Endothelial cell of umbilical vein (primary cell): ENCODE measurements at regions not wholly inside any gene's neighbourhood (a gene's known extent, or its start where the extent isn't known, plus 50 kb on each side); places are given as distances from the start of the nearest gene placed in this dataset.

Source experiments
- BruUV-seq: library from RNA; stranded (reverse); fragments of 400-500 nt; replicated peaks from 2 replicates; lab custom pipeline; 2021; lab: Mats Ljungman, UMichigan
- CTCF ChIA-PET: fragments of 300-600, 350-600 bp; sonication (Branson Sonifier 250); formaldehyde crosslinking; loops from one replicate; lab custom pipeline; 2021; ENCODE audit warnings: antibody characterized with exemption, inconsistent platforms; lab: Charles Lee
- POLR2A ChIA-PET: fragments of 300-600, 350-600 bp; sonication (Branson Sonifier 250); formaldehyde crosslinking; loops from one replicate; lab custom pipeline; 2021; ENCODE audit warnings: antibody characterized with exemption, inconsistent platforms; lab: Charles Lee
- DNase-seq: peaks from one replicate; pipeline ENCODE4 v3.0.0-alpha.2; 2011; ENCODE audit warnings: low read depth, low spot score
- FAIRE-seq: peaks from 2 replicates; lab custom pipeline; 2011; peaks lifted over from hg19 to GRCh38; lab: Jason Lieb, UNC
- H2AFZ ChIP-seq: 2 replicates; pipeline ENCODE4 v1.6.0; 2012; ENCODE audit warnings: low read depth, low read length, control low read depth, inconsistent platforms
- H3K27ac ChIP-seq: 2 replicates; pipeline ENCODE4 v1.5.1; 2011; ENCODE audit warnings: low read depth, mild to moderate bottlenecking, control low read depth, low read length, moderate library complexity; ENCODE audit not compliant: insufficient read depth
- H3K27me3 ChIP-seq, 2 experiments: 2 replicates each; pipeline versions ENCODE4 v1.6.0 to v1.6.1; 2011; ENCODE audit warnings: low read length in 2 of 2, mixed read lengths in 1 of 2; ENCODE audit not compliant: control insufficient read depth in 2 of 2, insufficient read depth in 2 of 2
- H3K36me3 ChIP-seq, 2 experiments: 2 replicates in 1 of 2; 3 replicates in 1 of 2; pipeline ENCODE4 v1.5.1; 2011; ENCODE audit warnings: low read length in 2 of 2, mild to moderate bottlenecking in 1 of 2, moderate library complexity in 1 of 2; ENCODE audit not compliant: control insufficient read depth in 2 of 2, insufficient read depth in 2 of 2; ENCODE audit errors: extremely low read depth in 1 of 2
- H3K4me1 ChIP-seq: 3 replicates; pipeline ENCODE4 v1.5.1; 2011; ENCODE audit warnings: mild to moderate bottlenecking, low read length; ENCODE audit not compliant: control insufficient read depth, insufficient read depth; ENCODE audit errors: extremely low read depth
- H3K4me2 ChIP-seq: 2 replicates; pipeline ENCODE4 v1.6.1; 2011; ENCODE audit warnings: low read length, control low read depth, mixed read lengths; ENCODE audit not compliant: insufficient read depth
- H3K4me3 ChIP-seq, 3 experiments: fragments of 200-600 bp in 1 of 3; sonication (generic), shearing (Covaris generic) in 1 of 3; replicated peaks in 1 of 3; 2 replicates each; pipeline ENCODE4 v1.5.1; 2011 to 2016; ENCODE audit warnings: control low read depth in 3 of 3, low read length in 3 of 3, mild to moderate bottlenecking in 2 of 3, inconsistent platforms in 1 of 3, low read depth in 1 of 3, moderate library complexity in 1 of 3; ENCODE audit not compliant: insufficient read depth in 1 of 3
- H3K79me2 ChIP-seq: 2 replicates; pipeline ENCODE4 v1.6.0; 2012; ENCODE audit warnings: low read length, inconsistent platforms; ENCODE audit not compliant: control insufficient read depth, insufficient read depth
- H3K9ac ChIP-seq: replicated peaks from 2 replicates; pipeline ENCODE3; 2011; ENCODE audit warnings: low read length, control low read depth; ENCODE audit not compliant: insufficient read depth; ENCODE audit errors: extremely low read depth
- H3K9me1 ChIP-seq: replicated peaks from 3 replicates; pipeline ENCODE4 v1.6.0; 2011; ENCODE audit warnings: mild to moderate bottlenecking, low read length; ENCODE audit not compliant: control insufficient read depth, insufficient read depth; ENCODE audit errors: extremely low read depth
- H3K9me3 ChIP-seq: replicated peaks from 2 replicates; pipeline ENCODE4 v1.5.1; 2012; ENCODE audit warnings: low read length, inconsistent platforms; ENCODE audit not compliant: control insufficient read depth, insufficient read depth
- H4K20me1 ChIP-seq: replicated peaks from 2 replicates; pipeline ENCODE3; 2011; ENCODE audit warnings: mild to moderate bottlenecking, low read length; ENCODE audit not compliant: control insufficient read depth, insufficient read depth; ENCODE audit errors: extremely low read depth
- EZH2 ChIP-seq: IDR thresholded peaks from 2 replicates; pipeline ENCODE4 v1.6.1; 2012; ENCODE audit warnings: borderline replicate concordance, low read depth, mild to moderate bottlenecking, moderate library complexity, low read length, inconsistent platforms; ENCODE audit not compliant: severe bottlenecking
- FOS ChIP-seq: IDR thresholded peaks from 2 replicates; pipeline ENCODE4 v1.6.1; 2011; ENCODE audit warnings: mild to moderate bottlenecking, low read length, moderate library complexity, borderline replicate concordance; ENCODE audit not compliant: insufficient read depth
- GATA2 ChIP-seq: IDR thresholded peaks from 2 replicates; pipeline ENCODE4 v1.7.0; 2011; ENCODE audit warnings: low read depth, mild to moderate bottlenecking, moderate library complexity, mixed read lengths, low read length; ENCODE audit not compliant: insufficient read length, insufficient read depth
- JUN ChIP-seq: IDR thresholded peaks from 2 replicates; pipeline ENCODE4 v1.6.1; 2011; ENCODE audit warnings: borderline replicate concordance, low read depth; ENCODE audit not compliant: insufficient read length, insufficient read depth
- MYC ChIP-seq: IDR thresholded peaks from one replicate; pipeline ENCODE4 v1.6.1; 2011; ENCODE audit warnings: mild to moderate bottlenecking, low read depth, low read length
- POLR2A ChIP-seq: IDR thresholded peaks from 2 replicates; pipeline ENCODE4 v1.6.1; 2012; ENCODE audit warnings: low read depth, mild to moderate bottlenecking, control low read depth, low read length
- POLR2AphosphoS5 ChIP-seq: IDR thresholded peaks from 2 replicates; pipeline ENCODE4 v1.6.1; 2012; ENCODE audit warnings: low read depth, mild to moderate bottlenecking, control low read depth, low read length, moderate library complexity; ENCODE audit not compliant: insufficient read depth
- dilution Hi-C: fragments of 300-500 bp; cut with MboI; formaldehyde crosslinking; loops from one replicate; pipeline ENCODE4 v1.15.0; 2019; ENCODE audit warnings: low sequenced_read_pairs; ENCODE audit not compliant: extremely low pct_ligation_motif_present
- intact Hi-C: fragments of 100-400 bp; cut with micrococcal nuclease; formaldehyde crosslinking; loops from one replicate; pipeline ENCODE4 v1.10.0; 2022
- TF ChIP-seq, protein P1 (sequence below), 2 donors: IDR thresholded peaks; 1 replicate in 1 of 2; 2 replicates in 1 of 2; pipeline ENCODE4 v1.5.1; 2011; ENCODE audit warnings: low read length in 2 of 2, mild to moderate bottlenecking in 2 of 2, moderate library complexity in 2 of 2, control low read depth in 1 of 2, inconsistent platforms in 1 of 2, low read depth in 1 of 2; ENCODE audit not compliant: insufficient read depth in 1 of 2; ENCODE audit errors: extremely low read depth in 1 of 2
- TF ChIP-seq, protein P2 (sequence below): IDR thresholded peaks from 2 replicates; pipeline ENCODE4 v1.6.1; 2011; ENCODE audit not compliant: insufficient read depth, insufficient read length

DNA sequence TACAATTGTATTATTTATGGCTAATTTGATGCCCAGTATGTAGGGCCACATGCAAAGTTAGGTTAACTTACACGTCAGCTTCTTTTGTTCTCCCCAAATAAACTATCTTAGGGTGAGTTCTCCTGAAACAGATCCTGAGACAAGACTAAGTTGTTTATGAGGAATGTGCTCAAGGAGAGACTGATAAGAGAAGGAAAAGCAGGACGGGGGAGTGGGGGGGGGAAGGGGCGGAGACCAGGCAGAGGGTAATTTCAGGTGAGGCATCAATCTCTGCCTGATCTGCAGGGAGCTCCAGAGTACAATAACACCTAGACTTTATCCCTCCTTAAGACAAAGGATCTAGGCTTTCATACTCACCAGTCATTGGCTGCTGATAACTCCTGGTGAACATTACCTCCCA lies 220.6 kb upstream of the BTBD3 start:
- CTCF ChIA-PET: no interaction called here
- no peaks in the 10 kb centered on the region for H3K36me3 ChIP-seq

DNA sequence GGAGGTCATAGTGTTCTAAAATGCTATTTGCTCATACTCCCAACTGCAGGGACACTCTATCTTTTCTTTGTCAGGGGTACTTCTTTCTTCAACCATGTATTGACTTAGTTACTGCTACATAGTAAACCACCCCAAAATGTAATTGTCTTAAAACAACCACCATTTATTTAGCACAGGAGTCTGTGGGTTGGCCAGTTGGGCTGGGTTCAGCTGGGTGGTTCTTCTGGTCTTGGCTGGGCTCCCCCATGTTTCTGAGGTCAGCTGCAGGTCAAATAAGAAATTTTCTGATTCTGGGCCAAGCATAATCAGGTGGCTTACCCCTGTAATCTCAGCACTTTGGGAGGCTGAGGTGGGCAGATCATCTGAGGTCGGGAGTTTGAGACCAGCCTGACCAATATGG lies 220.0 kb upstream of the BTBD3 start:
- H4K20me1 ChIP-seq: no peaks in the 10 kb centered on the region
- intact Hi-C loops (no loop called here), dilution Hi-C loops (no loop called here)
- ChIA-PET POLR2A (no interaction called here), CTCF (interaction anchor here (1.5 kb wide), 1 partner anchor 19 kb away, joined by 3 read pairs; no protein-coding TSS in a partner anchor)
- H3K4me2 ChIP-seq: no peak overlapping the region
- no peaks in the 10 kb centered on the region for H3K79me2 ChIP-seq
- H3K27ac ChIP-seq: no peak overlapping the region
- DNase-seq: no peak
- no peak for FAIRE-seq
- no peaks in the 10 kb centered on the region for H3K27me3 ChIP-seq
- peaks cover 3% of the 10 kb centered on the region for H3K4me1 ChIP-seq
- no peaks in the 10 kb centered on the region for H3K9me1 ChIP-seq
- no TSS peak for BruUV-seq
- no peaks in the 10 kb centered on the region for H3K9me3 ChIP-seq
- TF ChIP-seq JUN (no peak), EZH2 (no peak), POLR2AphosphoS5 (no peak), GATA2 (no peak), MYC (no peak), FOS (no peak), POLR2A (no peak)
- TF ChIP-seq, protein P1, sequence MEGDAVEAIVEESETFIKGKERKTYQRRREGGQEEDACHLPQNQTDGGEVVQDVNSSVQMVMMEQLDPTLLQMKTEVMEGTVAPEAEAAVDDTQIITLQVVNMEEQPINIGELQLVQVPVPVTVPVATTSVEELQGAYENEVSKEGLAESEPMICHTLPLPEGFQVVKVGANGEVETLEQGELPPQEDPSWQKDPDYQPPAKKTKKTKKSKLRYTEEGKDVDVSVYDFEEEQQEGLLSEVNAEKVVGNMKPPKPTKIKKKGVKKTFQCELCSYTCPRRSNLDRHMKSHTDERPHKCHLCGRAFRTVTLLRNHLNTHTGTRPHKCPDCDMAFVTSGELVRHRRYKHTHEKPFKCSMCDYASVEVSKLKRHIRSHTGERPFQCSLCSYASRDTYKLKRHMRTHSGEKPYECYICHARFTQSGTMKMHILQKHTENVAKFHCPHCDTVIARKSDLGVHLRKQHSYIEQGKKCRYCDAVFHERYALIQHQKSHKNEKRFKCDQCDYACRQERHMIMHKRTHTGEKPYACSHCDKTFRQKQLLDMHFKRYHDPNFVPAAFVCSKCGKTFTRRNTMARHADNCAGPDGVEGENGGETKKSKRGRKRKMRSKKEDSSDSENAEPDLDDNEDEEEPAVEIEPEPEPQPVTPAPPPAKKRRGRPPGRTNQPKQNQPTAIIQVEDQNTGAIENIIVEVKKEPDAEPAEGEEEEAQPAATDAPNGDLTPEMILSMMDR (IDR thresholded peaks at IDR 0.05; ENCODE audit: extremely low read depth in 1 of 2, insufficient read depth in 1 of 2, low read depth in 1 of 2, low read length in 2 of 2): no peak
- TF ChIP-seq, protein P2, sequence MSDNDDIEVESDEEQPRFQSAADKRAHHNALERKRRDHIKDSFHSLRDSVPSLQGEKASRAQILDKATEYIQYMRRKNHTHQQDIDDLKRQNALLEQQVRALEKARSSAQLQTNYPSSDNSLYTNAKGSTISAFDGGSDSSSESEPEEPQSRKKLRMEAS: no peak
- no peak overlapping the region for H3K4me3 ChIP-seq
- H3K9ac ChIP-seq: no peak overlapping the region
- H2AFZ ChIP-seq: no peak overlapping the region
- H3K36me3 ChIP-seq: no peaks in the 10 kb centered on the region

More for the DNA sequence above, 220.6 kb upstream of the BTBD3 start:
- no peaks in the 10 kb centered on the region for H3K9me3 ChIP-seq
- no peak overlapping the region for H3K27ac ChIP-seq
- no peak overlapping the region for H3K4me2 ChIP-seq
- FAIRE-seq (no peak), DNase-seq (no peak)
- TF ChIP-seq EZH2: no peak
- TF ChIP-seq GATA2: no peak
- TF ChIP-seq, protein P1 (IDR thresholded peaks at IDR 0.05; ENCODE audit: extremely low read depth in 1 of 2, insufficient read depth in 1 of 2, low read depth in 1 of 2, low read length in 2 of 2): no peak
- no peak for TF ChIP-seq MYC
- H3K9me1 ChIP-seq: no peaks in the 10 kb centered on the region
- dilution Hi-C loops: no loop called here
- BruUV-seq: no TSS peak
- no peak overlapping the region for H2AFZ ChIP-seq
- H3K79me2 ChIP-seq: no peaks in the 10 kb centered on the region
- POLR2A ChIA-PET: no interaction called here
- no peak overlapping the region for H3K9ac ChIP-seq
- no peaks in the 10 kb centered on the region for H3K27me3 ChIP-seq
- H3K4me1 ChIP-seq: peaks cover 7% of the 10 kb centered on the region
- H3K4me3 ChIP-seq: no peak overlapping the region
- H4K20me1 ChIP-seq: no peaks in the 10 kb centered on the region
- intact Hi-C loops: no loop called here
